ENCODE measurements at regions not wholly inside any gene's neighbourhood (a gene's known extent, or its start where the extent isn't known, plus 50 kb on each side); places are given as distances from the start of the nearest gene placed in this dataset.
A peak's percentile ranks its signal among the peaks of the same experiment; 100 is the strongest.
"Not testable (repeated sequence)": the region's sequence is repeated elsewhere in the genome, so short reads cannot be mapped to it uniquely, and the experiment has no call there.

GRCh38 chr5:100401149-100401548 lies 134.0 kb upstream of the FAM174A start (continued):
- TF ChIP-seq ZNF425 (CRISPR knock-in tag; conservative IDR thresholded peaks at IDR 0.05) = no peak
- TF ChIP-seq PRDM15 (CRISPR knock-in tag; IDR thresholded peaks at IDR 0.05) = no peak

- H3K27me3 Mint-ChIP-seq (ENCODE audit: low read depth); H3K4me3 Mint-ChIP-seq; H3K9me3 Mint-ChIP-seq; H3K4me1 Mint-ChIP-seq; ATAC-seq; H3K36me3 Mint-ChIP-seq; H3K27ac Mint-ChIP-seq; POLR2A ChIA-PET; DNase-seq (ENCODE audit: low spot score); CTCF ChIA-PET: not testable (repeated sequence)
Observed at GRCh38 chr5:100398815-100399214, 136.4 kb upstream of the FAM174A start.

GRCh38 chr5:100379254-100379858 lies 155.8 kb upstream of the FAM174A start:
- H3K27ac Mint-ChIP-seq; ATAC-seq; POLR2A ChIA-PET; DNase-seq (ENCODE audit: low spot score); H3K27me3 Mint-ChIP-seq (ENCODE audit: low read depth); CTCF ChIA-PET; H3K36me3 Mint-ChIP-seq; H3K4me3 Mint-ChIP-seq; H3K4me1 Mint-ChIP-seq; H3K9me3 Mint-ChIP-seq: not testable (repeated sequence)

GRCh38 chr5:100364757-100365478 lies 170.3 kb upstream of the FAM174A start:
- DNase-seq (ENCODE audit: low spot score); H3K36me3 Mint-ChIP-seq; H3K4me1 Mint-ChIP-seq; CTCF ChIA-PET; H3K27ac Mint-ChIP-seq; H3K4me3 Mint-ChIP-seq; ATAC-seq; H3K27me3 Mint-ChIP-seq (ENCODE audit: low read depth); POLR2A ChIA-PET: not testable (repeated sequence)
- H3K9me3 Mint-ChIP-seq = peaks cover 12% of the 10 kb centered on the region

- H3K9me3 Mint-ChIP-seq; H3K4me3 Mint-ChIP-seq; H3K27ac Mint-ChIP-seq; POLR2A ChIA-PET; CTCF ChIA-PET; ATAC-seq; H3K27me3 Mint-ChIP-seq (ENCODE audit: low read depth); H3K36me3 Mint-ChIP-seq; DNase-seq (ENCODE audit: low spot score); H3K4me1 Mint-ChIP-seq: not testable (repeated sequence)
Observed at GRCh38 chr5:100364343-100364742, 170.8 kb upstream of the FAM174A start.

- H3K27me3 Mint-ChIP-seq (ENCODE audit: low read depth); POLR2A ChIA-PET; DNase-seq (ENCODE audit: low spot score); CTCF ChIA-PET; H3K36me3 Mint-ChIP-seq; H3K4me3 Mint-ChIP-seq; H3K27ac Mint-ChIP-seq; H3K4me1 Mint-ChIP-seq; H3K9me3 Mint-ChIP-seq: not testable (repeated sequence)
- peak; percentile 76 for ATAC-seq
Observed at GRCh38 chr5:100359998-100360397, 175.2 kb upstream of the FAM174A start.

- H3K4me3 Mint-ChIP-seq; H3K4me1 Mint-ChIP-seq; H3K27ac Mint-ChIP-seq; DNase-seq (ENCODE audit: low spot score); ATAC-seq; H3K27me3 Mint-ChIP-seq (ENCODE audit: low read depth); CTCF ChIA-PET; H3K36me3 Mint-ChIP-seq; POLR2A ChIA-PET; H3K9me3 Mint-ChIP-seq: not testable (repeated sequence)
Observed at GRCh38 chr5:100346269-100346668, 188.9 kb upstream of the FAM174A start.

- H3K4me1 Mint-ChIP-seq; DNase-seq (ENCODE audit: low spot score); ATAC-seq; H3K27ac Mint-ChIP-seq; H3K9me3 Mint-ChIP-seq; H3K36me3 Mint-ChIP-seq; H3K4me3 Mint-ChIP-seq; POLR2A ChIA-PET; CTCF ChIA-PET; H3K27me3 Mint-ChIP-seq (ENCODE audit: low read depth): not testable (repeated sequence)
Observed at GRCh38 chr5:100341485-100341884, 193.7 kb upstream of the FAM174A start.

Measured in WTC11 (cell line).